ENCODE measurements at regions not wholly inside any gene's neighbourhood (a gene's known extent, or its start where the extent isn't known, plus 50 kb on each side); places are given as distances from the start of the nearest gene placed in this dataset.
A peak's percentile ranks its signal among the peaks of the same experiment; 100 is the strongest.

DNA sequence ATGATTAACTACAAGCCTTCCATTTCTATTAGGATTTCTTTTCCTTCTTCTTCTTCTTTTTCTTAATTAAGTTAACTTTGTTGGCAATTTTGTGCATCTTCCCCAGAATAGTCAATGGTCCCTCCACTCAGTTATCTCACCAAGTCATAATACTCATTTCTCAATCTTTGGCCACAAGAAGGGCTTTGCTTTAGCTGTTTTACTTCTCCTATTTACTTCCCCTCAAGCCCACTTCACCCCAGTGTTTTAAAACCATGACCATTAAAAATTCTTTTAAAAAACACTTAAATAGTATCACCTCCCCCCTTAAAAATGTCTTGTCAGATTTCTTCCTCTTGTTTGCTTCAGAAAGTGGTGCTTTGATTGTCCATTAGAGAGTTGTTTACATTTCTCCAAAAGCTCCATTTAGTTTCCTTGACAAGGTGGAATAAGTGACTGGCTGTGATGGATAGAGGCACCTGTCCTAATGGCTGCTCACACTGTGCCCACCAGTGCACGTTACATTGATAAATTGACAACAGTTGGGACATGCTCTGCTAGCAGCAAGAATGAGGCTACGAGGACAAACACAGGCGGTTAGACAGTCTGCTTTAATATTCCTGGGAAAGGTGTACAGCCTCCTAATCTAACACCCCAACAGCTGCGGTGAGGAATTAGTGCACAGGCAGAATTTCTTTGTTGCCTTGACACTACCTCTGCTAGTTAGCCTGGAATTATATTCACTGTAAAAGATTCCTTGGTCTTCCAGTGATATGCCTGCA is 354.7 kb downstream of the LMO4 start:
- Histone ChIP-seq H3K4me1 (peaks cover 0 to 12% (median 0%) of the 10 kb centered on the region in 10 experiments; a peak in 6 of 20 replicates), H4K20me1 (no peaks in the 10 kb centered on the region), H3K9me3 (replicated peaks in 1 of 11) (no peaks in the 10 kb centered on the region), H3K4me3 (no peak overlapping the region), H3K27ac (no peak overlapping the region), H3K27me3 (no peaks in the 10 kb centered on the region), H3K9ac (no peak overlapping the region), H3K36me3 (no peaks in the 10 kb centered on the region), H3K4me2 (peak overlapping the region in 3 of 11 experiments; percentile 24 to 57 (median 35); a peak in 4 of 22 replicates)
- no peak for TF ChIP-seq Cebpa-rat (IDR thresholded peaks at IDR 0.05)

GRCh38 chr1:87684194-87684593 is 355.5 kb downstream of the LMO4 start:
- H3K27ac ChIP-seq, result no peak overlapping the region
- H3K4me3 ChIP-seq, result no peak overlapping the region
- no peak overlapping the region for H3K4me2 ChIP-seq
- no peak for TF ChIP-seq Cebpa-rat (IDR thresholded peaks at IDR 0.05)
- H3K9me3 ChIP-seq (replicated peaks in 1 of 11), result no peaks in the 10 kb centered on the region
- H3K4me1 ChIP-seq, result peaks cover 0 to 12% (median 0%) of the 10 kb centered on the region in 10 experiments; a peak in 6 of 20 replicates
- no peaks in the 10 kb centered on the region for H4K20me1 ChIP-seq
- no peaks in the 10 kb centered on the region for H3K36me3 ChIP-seq
- no peaks in the 10 kb centered on the region for H3K27me3 ChIP-seq
- no peak overlapping the region for H3K9ac ChIP-seq

GRCh38 chr1:87684713-87685205 is 356.1 kb downstream of the LMO4 start:
- H4K20me1 ChIP-seq, result no peaks in the 10 kb centered on the region
- TF ChIP-seq Cebpa-rat (IDR thresholded peaks at IDR 0.05), result no peak
- H3K27me3 ChIP-seq, result no peaks in the 10 kb centered on the region
- no peak overlapping the region for H3K9ac ChIP-seq
- H3K4me1 ChIP-seq, result peaks cover 0 to 12% (median 0%) of the 10 kb centered on the region in 10 experiments; a peak in 6 of 20 replicates
- H3K4me3 ChIP-seq, result no peak overlapping the region
- H3K4me2 ChIP-seq, result no peak overlapping the region
- no peaks in the 10 kb centered on the region for H3K9me3 ChIP-seq (replicated peaks in 1 of 11)
- H3K27ac ChIP-seq, result no peak overlapping the region
- no peaks in the 10 kb centered on the region for H3K36me3 ChIP-seq

GRCh38 chr1:87685311-87686135 is 356.8 kb downstream of the LMO4 start:
- Histone ChIP-seq H3K4me3 (no peak overlapping the region), H3K9me3 (replicated peaks in 1 of 11) (no peaks in the 10 kb centered on the region), H3K27ac (no peak overlapping the region), H3K27me3 (no peaks in the 10 kb centered on the region), H3K36me3 (no peaks in the 10 kb centered on the region), H3K4me2 (no peak overlapping the region), H3K9ac (no peak overlapping the region), H4K20me1 (no peaks in the 10 kb centered on the region), H3K4me1 (peaks cover 0 to 12% (median 0%) of the 10 kb centered on the region in 10 experiments; a peak in 6 of 20 replicates)
- TF ChIP-seq Cebpa-rat (IDR thresholded peaks at IDR 0.05), result no peak

- Histone ChIP-seq H3K36me3 (no peaks in the 10 kb centered on the region), H3K4me2 (no peak overlapping the region), H3K27ac (no peak overlapping the region), H3K9ac (no peak overlapping the region), H3K27me3 (no peaks in the 10 kb centered on the region), H3K4me3 (no peak overlapping the region), H3K4me1 (peaks cover 0 to 12% (median 0%) of the 10 kb centered on the region in 10 experiments; a peak in 6 of 20 replicates), H3K9me3 (replicated peaks in 1 of 11) (no peaks in the 10 kb centered on the region), H4K20me1 (no peaks in the 10 kb centered on the region)
- no peak for TF ChIP-seq Cebpa-rat (IDR thresholded peaks at IDR 0.05)
Measured at GRCh38 chr1:87686136-87686495, 357.4 kb downstream of the LMO4 start.

DNA sequence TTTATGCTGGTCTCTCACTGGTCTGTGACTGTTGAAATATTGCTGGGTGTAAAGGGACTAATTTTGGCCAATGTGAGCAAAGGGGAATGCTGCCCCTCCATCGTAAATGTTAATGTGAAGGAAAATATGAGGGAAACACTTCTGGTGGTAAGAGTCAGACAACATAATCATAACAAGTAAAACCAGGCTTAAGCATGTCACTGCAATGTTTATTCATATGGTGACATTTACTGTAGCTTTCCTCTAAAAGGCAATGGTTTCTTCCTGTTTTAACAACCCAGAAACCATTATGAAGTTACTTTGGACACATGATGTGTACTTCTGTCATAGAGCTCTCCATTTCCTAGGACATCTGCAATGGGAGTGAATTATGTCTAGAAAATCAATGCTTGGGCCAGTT is 358.0 kb downstream of the LMO4 start:
- H3K4me1 ChIP-seq, result peaks cover 0 to 12% (median 0%) of the 10 kb centered on the region in 10 experiments; a peak in 6 of 20 replicates
- H3K36me3 ChIP-seq, result no peaks in the 10 kb centered on the region
- H3K9me3 ChIP-seq (replicated peaks in 1 of 11), result no peaks in the 10 kb centered on the region
- no peak overlapping the region for H3K27ac ChIP-seq
- H3K9ac ChIP-seq, result no peak overlapping the region
- no peak for TF ChIP-seq Cebpa-rat (IDR thresholded peaks at IDR 0.05)
- H3K4me2 ChIP-seq, result no peak overlapping the region
- H3K4me3 ChIP-seq, result no peak overlapping the region
- no peaks in the 10 kb centered on the region for H4K20me1 ChIP-seq
- H3K27me3 ChIP-seq, result no peaks in the 10 kb centered on the region

DNA sequence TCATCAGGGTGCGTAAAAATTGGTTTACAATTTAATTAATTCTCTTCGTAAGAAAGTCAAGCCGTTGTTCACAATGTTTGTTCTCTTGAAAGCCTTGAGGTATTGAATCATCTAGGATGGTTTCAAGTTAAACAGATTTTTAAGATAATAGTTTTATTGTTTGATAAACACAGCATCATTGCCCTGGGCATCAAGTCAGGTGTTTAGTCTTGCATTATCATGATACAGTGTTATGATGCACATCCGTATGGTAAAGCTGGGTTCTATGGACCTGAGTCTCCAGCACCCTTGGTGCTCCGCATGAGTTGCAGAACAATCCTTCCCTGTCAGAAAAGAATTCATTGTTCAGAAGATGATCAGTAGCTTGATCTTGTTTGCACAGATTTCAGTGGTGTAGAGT is 359.5 kb downstream of the LMO4 start:
- no peaks in the 10 kb centered on the region for H3K36me3 ChIP-seq
- H3K27ac ChIP-seq, result no peak overlapping the region
- no peaks in the 10 kb centered on the region for H3K9me3 ChIP-seq (replicated peaks in 1 of 11)
- H3K4me2 ChIP-seq, result no peak overlapping the region
- no peaks in the 10 kb centered on the region for H3K27me3 ChIP-seq
- TF ChIP-seq Cebpa-rat (IDR thresholded peaks at IDR 0.05), result no peak
- H4K20me1 ChIP-seq, result no peaks in the 10 kb centered on the region
- no peak overlapping the region for H3K9ac ChIP-seq
- H3K4me3 ChIP-seq, result no peak overlapping the region
- peaks cover 0 to 5% (median 0%) of the 10 kb centered on the region in 10 experiments; a peak in 4 of 20 replicates for H3K4me1 ChIP-seq

- Histone ChIP-seq H3K27ac (no peak overlapping the region), H3K4me3 (no peak overlapping the region), H4K20me1 (no peaks in the 10 kb centered on the region), H3K4me2 (no peak overlapping the region), H3K27me3 (no peaks in the 10 kb centered on the region), H3K9ac (no peak overlapping the region), H3K36me3 (no peaks in the 10 kb centered on the region), H3K4me1 (no peaks in the 10 kb centered on the region), H3K9me3 (replicated peaks in 1 of 11) (no peaks in the 10 kb centered on the region)
- no peak for TF ChIP-seq Cebpa-rat (IDR thresholded peaks at IDR 0.05)
Measured at GRCh38 chr1:87689487-87689886, 360.8 kb downstream of the LMO4 start.

DNA sequence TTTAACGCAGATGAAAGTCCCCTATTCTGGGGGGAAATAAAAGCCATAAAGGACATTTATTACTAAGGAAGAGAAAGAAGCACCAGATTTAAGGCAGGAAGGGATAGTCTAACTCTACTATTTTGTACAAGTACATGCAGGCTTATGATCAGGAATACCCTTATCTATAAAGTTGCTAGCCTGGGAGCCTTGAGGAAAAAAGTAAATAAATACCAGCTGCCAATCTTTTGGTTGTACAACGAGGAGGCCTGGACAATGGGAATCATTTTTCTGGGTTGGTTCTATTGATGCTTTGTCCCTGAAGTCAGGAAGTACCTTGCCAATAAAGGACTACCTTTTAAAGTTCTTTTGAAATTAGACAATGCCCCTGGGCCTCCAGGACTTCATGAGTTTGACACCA is 367.8 kb downstream of the LMO4 start:
- Histone ChIP-seq H3K9ac (no peak overlapping the region), H3K36me3 (no peaks in the 10 kb centered on the region), H4K20me1 (no peaks in the 10 kb centered on the region), H3K9me3 (replicated peaks in 1 of 11) (peaks cover 10 to 18% (median 12%) of the 10 kb centered on the region in 11 experiments; a peak in 18 of 22 replicates), H3K4me2 (no peak overlapping the region), H3K4me1 (no peaks in the 10 kb centered on the region), H3K27ac (no peak overlapping the region), H3K4me3 (no peak overlapping the region), H3K27me3 (no peaks in the 10 kb centered on the region)
- TF ChIP-seq Cebpa-rat (IDR thresholded peaks at IDR 0.05), result no peak

Data from BLaER1 treated with 17β-estradiol and CSF1 and Interleukin-3, amounts not matched to agents 10 nM and 100 nM (cell line).